Caco-2 (cell line): ENCODE measurements at regions not wholly inside any gene's neighbourhood (a gene's known extent, or its start where the extent isn't known, plus 50 kb on each side); places are given as distances from the start of the nearest gene placed in this dataset.
"Not testable (repeated sequence)": the region's sequence is repeated elsewhere in the genome, so short reads cannot be mapped to it uniquely, and the experiment has no call there.

Source experiments
- BruUV-seq: library from RNA; stranded (reverse); fragments of 400-500 nt; replicated peaks from 2 replicates; lab custom pipeline; 2021; lab: Mats Ljungman, UMichigan
- CTCF ChIA-PET: fragments of 300-600 bp; sonication (Branson Sonifier 250); formaldehyde crosslinking; loops from one replicate; lab custom pipeline; 2022; ENCODE audit warnings: antibody characterized with exemption; lab: Charles Lee
- POLR2A ChIA-PET: fragments of 300-600 bp; sonication (Branson Sonifier 250); formaldehyde crosslinking; loops from one replicate; lab custom pipeline; 2022; ENCODE audit warnings: antibody characterized with exemption; lab: Charles Lee
- DNase-seq, 2 experiments: peaks; one replicate each; pipeline versions ENCODE4 v3.0.0 to v3.0.0-alpha.2; 2020 to 2022
- H3K27me3 ChIP-seq: replicated peaks from 2 replicates; pipeline ENCODE4 v1.6.0; 2011; ENCODE audit warnings: low read length; ENCODE audit not compliant: control insufficient read depth, insufficient read depth
- H3K36me3 ChIP-seq: 2 replicates; pipeline ENCODE4 v1.5.1; 2011; ENCODE audit warnings: low read length; ENCODE audit not compliant: control insufficient read depth, insufficient read depth
- H3K4me1 ChIP-seq: fragments of 250-450 bp; sonication (Bioruptor Pico); 2 replicates; pipeline ENCODE4 v1.5.1; 2020; ENCODE audit warnings: mild to moderate bottlenecking
- H3K4me3 ChIP-seq: 2 replicates; pipeline ENCODE4 v1.5.1; 2011; ENCODE audit warnings: low read depth, mild to moderate bottlenecking, control low read depth, low read length
- H3K9me3 ChIP-seq: fragments of 250-450 bp; sonication (Bioruptor Pico); 2 replicates; pipeline ENCODE4 v1.5.1; 2020; ENCODE audit warnings: mild to moderate bottlenecking, moderate library complexity
- H3K27ac Mint-ChIP-seq: one replicate; pipeline ENCODE4 v1.8.0; 2022; ENCODE audit warnings: mixed read lengths; ENCODE audit not compliant: unreplicated experiment
- H3K27me3 Mint-ChIP-seq: one replicate; pipeline ENCODE4 v1.8.0; 2022; ENCODE audit warnings: mixed read lengths; ENCODE audit not compliant: insufficient read depth, unreplicated experiment
- H3K36me3 Mint-ChIP-seq: one replicate; pipeline ENCODE4 v1.8.0; 2022; ENCODE audit warnings: mild to moderate bottlenecking, mixed read lengths; ENCODE audit not compliant: insufficient read depth, unreplicated experiment
- H3K4me1 Mint-ChIP-seq: one replicate; pipeline ENCODE4 v1.8.0; 2022; ENCODE audit warnings: low read depth, mixed read lengths; ENCODE audit not compliant: unreplicated experiment
- H3K4me3 Mint-ChIP-seq: one replicate; pipeline ENCODE4 v1.8.0; 2022; ENCODE audit warnings: mild to moderate bottlenecking, moderate library complexity, mixed read lengths; ENCODE audit not compliant: unreplicated experiment
- H3K9me3 Mint-ChIP-seq: one replicate; pipeline ENCODE4 v1.8.0; 2022; ENCODE audit warnings: mixed read lengths; ENCODE audit not compliant: unreplicated experiment
- CTCF ChIP-seq, 2 experiments: fragments of 200-600 bp in 1 of 2; IDR thresholded peaks; 1 replicate in 1 of 2; 2 replicates in 1 of 2; pipeline versions ENCODE4 v1.5.1 to v1.8.0; 2011 to 2022; ENCODE audit warnings: antibody characterized with exemption in 1 of 2, control low read depth in 1 of 2, inconsistent platforms in 1 of 2, low read depth in 1 of 2, low read length in 1 of 2, mild to moderate bottlenecking in 1 of 2, moderate library complexity in 1 of 2; ENCODE audit not compliant: insufficient read depth in 1 of 2, severe bottlenecking in 1 of 2, unreplicated experiment in 1 of 2
- intact Hi-C: fragments of 100-400 bp; cut with micrococcal nuclease; formaldehyde crosslinking; loops from one replicate; pipeline ENCODE4 v1.10.0; 2022; ENCODE audit not compliant: unreplicated experiment

GRCh38 chr4:13731019-13731418, 103.5 kb upstream of the BOD1L1 start:
- H3K27ac Mint-ChIP-seq = no peak overlapping the region
- ChIA-PET POLR2A (no interaction called here), CTCF (interaction anchor here (0.6 kb wide), 1 partner anchor 886 kb away, joined by 4 read pairs; no protein-coding TSS in a partner anchor)
- no peaks in the 10 kb centered on the region for H3K4me1 ChIP-seq
- no TSS peak for BruUV-seq
- H3K9me3 ChIP-seq = no peaks in the 10 kb centered on the region
- H3K27me3 Mint-ChIP-seq = peaks cover 6% of the 10 kb centered on the region
- H3K9me3 Mint-ChIP-seq = no peaks in the 10 kb centered on the region
- H3K4me3 Mint-ChIP-seq = no peak overlapping the region
- intact Hi-C loops = no loop called here
- DNase-seq = no peak
- H3K4me3 ChIP-seq = no peak overlapping the region
- no peaks in the 10 kb centered on the region for H3K4me1 Mint-ChIP-seq
- no peaks in the 10 kb centered on the region for H3K36me3 Mint-ChIP-seq
- H3K36me3 ChIP-seq = no peaks in the 10 kb centered on the region
- H3K27me3 ChIP-seq = no peaks in the 10 kb centered on the region
- no peak for TF ChIP-seq CTCF (IDR thresholded peaks at IDR 0.05; ENCODE audit: insufficient read depth in 1 of 2, low read depth in 1 of 2, low read length in 1 of 2, severe bottlenecking in 1 of 2, unreplicated experiment in 1 of 2)

- Mint-ChIP-seq H3K36me3 (no peaks in the 10 kb centered on the region), H3K27ac (no peak overlapping the region), H3K9me3 (no peaks in the 10 kb centered on the region), H3K4me1 (no peaks in the 10 kb centered on the region), H3K4me3 (no peak overlapping the region), H3K27me3 (no peaks in the 10 kb centered on the region)
- no peaks in the 10 kb centered on the region for H3K36me3 ChIP-seq
- H3K4me1 ChIP-seq = no peaks in the 10 kb centered on the region
- H3K27me3 ChIP-seq = no peaks in the 10 kb centered on the region
- TF ChIP-seq CTCF (IDR thresholded peaks at IDR 0.05; ENCODE audit: insufficient read depth in 1 of 2, low read depth in 1 of 2, low read length in 1 of 2, severe bottlenecking in 1 of 2, unreplicated experiment in 1 of 2) = no peak
- POLR2A ChIA-PET = no interaction called here
- CTCF ChIA-PET = no interaction called here
- DNase-seq = no peak
- no peak overlapping the region for H3K4me3 ChIP-seq
- no peaks in the 10 kb centered on the region for H3K9me3 ChIP-seq
- BruUV-seq = no TSS peak
- intact Hi-C loops = no loop called here
Measured at GRCh38 chr4:13733817-13734216, 106.3 kb upstream of the BOD1L1 start.

- H3K36me3 ChIP-seq = no peaks in the 10 kb centered on the region
- H3K9me3 Mint-ChIP-seq = peaks cover 29% of the 10 kb centered on the region
- no peak overlapping the region for H3K27ac Mint-ChIP-seq
- ChIA-PET CTCF (no interaction called here), POLR2A (no interaction called here)
- H3K4me3 Mint-ChIP-seq = no peak overlapping the region
- H3K9me3 ChIP-seq = no peaks in the 10 kb centered on the region
- H3K4me1 Mint-ChIP-seq = peaks cover 13% of the 10 kb centered on the region
- intact Hi-C loops = no loop called here
- H3K27me3 Mint-ChIP-seq = peaks cover 5% of the 10 kb centered on the region
- no peak for TF ChIP-seq CTCF (IDR thresholded peaks at IDR 0.05; ENCODE audit: insufficient read depth in 1 of 2, low read depth in 1 of 2, low read length in 1 of 2, severe bottlenecking in 1 of 2, unreplicated experiment in 1 of 2)
- BruUV-seq = no TSS peak
- DNase-seq = peak in 1 of 2 experiments; percentile 3
- H3K4me3 ChIP-seq = no peak overlapping the region
- H3K36me3 Mint-ChIP-seq = no peaks in the 10 kb centered on the region
- H3K4me1 ChIP-seq = no peaks in the 10 kb centered on the region
- no peaks in the 10 kb centered on the region for H3K27me3 ChIP-seq
Measured at GRCh38 chr4:13750594-13750993, 123.1 kb upstream of the BOD1L1 start.

GRCh38 chr4:13761581-13761980, 134.1 kb upstream of the BOD1L1 start:
- H3K36me3 ChIP-seq, H3K36me3 Mint-ChIP-seq, H3K4me1 ChIP-seq, DNase-seq, H3K4me1 Mint-ChIP-seq, H3K4me3 ChIP-seq, BruUV-seq, POLR2A ChIA-PET, H3K4me3 Mint-ChIP-seq, H3K9me3 Mint-ChIP-seq, H3K27ac Mint-ChIP-seq, CTCF ChIA-PET, H3K27me3 ChIP-seq, H3K9me3 ChIP-seq, H3K27me3 Mint-ChIP-seq, intact Hi-C loops: not testable (repeated sequence)
